Fibroblast of upper back skin (primary cell): ENCODE measurements at regions not wholly inside any gene's neighbourhood (a gene's known extent, or its start where the extent isn't known, plus 50 kb on each side); places are given as distances from the start of the nearest gene placed in this dataset.
A peak's percentile ranks its signal among the peaks of the same experiment; 100 is the strongest.
"Not testable (repeated sequence)": the region's sequence is repeated elsewhere in the genome, so short reads cannot be mapped to it uniquely, and the experiment has no call there.

Source experiments
- DNase-seq: peaks from one replicate; pipeline ENCODE4 v3.0.0-alpha.2; 2013

- no peak for DNase-seq
Measured at GRCh38 chr11:112310848-112311247, 50.2 kb upstream of the PLET1 start.

GRCh38 chr11:112315057-112315720, 54.5 kb upstream of the PLET1 start:
- DNase-seq = no peak

- no peak for DNase-seq
Measured at GRCh38 chr11:112315861-112316739, 55.4 kb upstream of the PLET1 start.

GRCh38 chr11:112316971-112317370, 56.3 kb upstream of the PLET1 start:
- no peak for DNase-seq

- peak; percentile 96 for DNase-seq
Measured at GRCh38 chr11:112318184-112318591, 57.5 kb upstream of the PLET1 start.

- no peak for DNase-seq
Measured at GRCh38 chr11:112318661-112319060, 58.0 kb upstream of the PLET1 start.

- peak; percentile 90 for DNase-seq
Measured at GRCh38 chr11:112320668-112321067, 60.0 kb upstream of the PLET1 start.

GRCh38 chr11:112321501-112322172, 61.0 kb upstream of the PLET1 start:
- peak; percentile 87 for DNase-seq

- DNase-seq = no peak
Measured at GRCh38 chr11:112322173-112322790, 61.6 kb upstream of the PLET1 start.

GRCh38 chr11:112334381-112334780, 73.7 kb upstream of the PLET1 start:
- no peak for DNase-seq

- no peak for DNase-seq
Measured at GRCh38 chr11:112336356-112336886, 75.8 kb upstream of the PLET1 start.

GRCh38 chr11:112339566-112339965, 78.9 kb upstream of the PLET1 start:
- no peak for DNase-seq

GRCh38 chr11:112343368-112344039, 82.8 kb upstream of the PLET1 start:
- no peak for DNase-seq

- DNase-seq = no peak
Measured at GRCh38 chr11:112344040-112344413, 83.4 kb upstream of the PLET1 start.

GRCh38 chr11:112345166-112345565, 84.5 kb upstream of the PLET1 start:
- DNase-seq = no peak

- no peak for DNase-seq
Measured at GRCh38 chr11:112345706-112346105, 85.0 kb upstream of the PLET1 start.

- DNase-seq = no peak
Measured at GRCh38 chr11:112346586-112346985, 85.9 kb upstream of the PLET1 start.

GRCh38 chr11:112348480-112349029, 87.9 kb upstream of the PLET1 start:
- DNase-seq = no peak

- DNase-seq = not testable (repeated sequence)
Measured at GRCh38 chr11:112351423-112351822, 90.8 kb upstream of the PLET1 start.

- DNase-seq = no peak
Measured at GRCh38 chr11:112352907-112353306, 92.2 kb upstream of the PLET1 start.

- DNase-seq = no peak
Measured at GRCh38 chr11:112354364-112354763, 93.7 kb upstream of the PLET1 start.

GRCh38 chr11:112355726-112356125, 95.1 kb upstream of the PLET1 start:
- DNase-seq = no peak
